K562 (cell line): ENCODE measurements at regions not wholly inside any gene's neighbourhood (a gene's known extent, or its start where the extent isn't known, plus 50 kb on each side); places are given as distances from the start of the nearest gene placed in this dataset.

ENCODE experiments used
- ATAC-seq: fragments of 200-7000 bp; cut with Tn5 transposase; 3 replicates; pipeline ENCODE4 v1.9.1; 2020; ENCODE audit warnings: moderate library complexity
- BruUV-seq: library from RNA; stranded (reverse); fragments of 400-500 nt; replicated peaks from 2 replicates; lab custom pipeline; 2021; lab: Mats Ljungman, UMichigan
- CTCF ChIA-PET: fragments of 300-600 bp; formaldehyde crosslinking; extraction: SDS; loops from one replicate; lab custom pipeline; 2021; ENCODE audit warnings: low intra/inter-chr PET ratio; lab: Yijun Ruan, JAX
- POLR2A ChIA-PET: fragments of 300-600, 350-650 bp; sonication (Branson Sonifier 250); formaldehyde crosslinking; extraction: SDS; loops from one replicate; lab custom pipeline; 2021; ENCODE audit warnings: antibody characterized with exemption, inconsistent platforms; lab: Yijun Ruan, JAX
- DNase-seq, 4 experiments: peaks; one replicate each; pipeline versions ENCODE4 v3.0.0 to v3.0.0-alpha.2; 2011 to 2018; ENCODE audit warnings: low spot score in 3 of 4, mixed read lengths in 3 of 4; ENCODE audit errors: extremely low read depth in 1 of 4
- FAIRE-seq: peaks from 2 replicates; lab custom pipeline; 2011; peaks lifted over from hg19 to GRCh38; lab: Jason Lieb, UNC
- H2AFZ ChIP-seq: 2 replicates; pipeline ENCODE4 v1.6.0; 2011; ENCODE audit warnings: low read depth, low read length, control low read depth, inconsistent platforms
- H3K27ac ChIP-seq: fragments of 200-600 bp; 3 replicates; pipeline ENCODE4 v1.8.0; 2011; ENCODE audit warnings: low read depth, mild to moderate bottlenecking, control low read depth, inconsistent platforms, low read length, moderate library complexity, mixed read lengths; ENCODE audit errors: extremely low read depth
- H3K27me3 ChIP-seq, 2 experiments: fragments of 300-600 bp in 1 of 2; 2 replicates in 1 of 2; 3 replicates in 1 of 2; pipeline versions ENCODE4 v1.6.0 to v1.8.0; 2011; ENCODE audit warnings: inconsistent platforms in 2 of 2, low read length in 2 of 2, mild to moderate bottlenecking in 1 of 2, mixed read lengths in 1 of 2, moderate library complexity in 1 of 2; ENCODE audit not compliant: control insufficient read depth in 2 of 2, insufficient read depth in 2 of 2
- H3K36me3 ChIP-seq: fragments of 300-600 bp; 3 replicates; pipeline ENCODE4 v1.8.0; 2011; ENCODE audit warnings: mild to moderate bottlenecking, low read length, inconsistent platforms; ENCODE audit not compliant: control insufficient read depth, insufficient read depth
- H3K4me1 ChIP-seq, 2 experiments: fragments of 200-600 bp in 1 of 2; replicated peaks in 1 of 2; 2 replicates in 1 of 2; 3 replicates in 1 of 2; pipeline versions ENCODE4 v1.5.1 to v1.8.0; 2011; ENCODE audit warnings: inconsistent platforms in 2 of 2, low read length in 2 of 2, mild to moderate bottlenecking in 1 of 2, mixed read lengths in 1 of 2, moderate library complexity in 1 of 2; ENCODE audit not compliant: control insufficient read depth in 2 of 2, insufficient read depth in 2 of 2
- H3K4me2 ChIP-seq: 2 replicates; pipeline ENCODE4 v1.6.1; 2011; ENCODE audit warnings: low read length, control low read depth, inconsistent platforms, mixed read lengths; ENCODE audit not compliant: insufficient read depth
- H3K4me3 ChIP-seq: fragments of 200-600 bp; sonication (generic), shearing (Covaris generic); 2 replicates; pipeline ENCODE4 v1.5.1; 2016; ENCODE audit warnings: control low read depth, inconsistent platforms
- H3K79me2 ChIP-seq: fragments of 200-600 bp; 3 replicates; pipeline ENCODE4 v1.8.0; 2011; ENCODE audit warnings: low read length, inconsistent platforms; ENCODE audit not compliant: control insufficient read depth, insufficient read depth
- H3K9ac ChIP-seq, 2 experiments: 2 replicates each; pipeline versions ENCODE4 v1.6.0 to v1.6.1; 2011; ENCODE audit warnings: low read depth in 2 of 2, low read length in 2 of 2, control low read depth in 1 of 2, inconsistent platforms in 1 of 2, mild to moderate bottlenecking in 1 of 2, mixed read lengths in 1 of 2; ENCODE audit not compliant: insufficient read depth in 1 of 2
- H3K9me1 ChIP-seq: one replicate; pipeline ENCODE4 v1.6.0; 2011; ENCODE audit warnings: inconsistent platforms, mild to moderate bottlenecking, low read length, moderate library complexity; ENCODE audit not compliant: control insufficient read depth, insufficient read depth
- H3K9me3 ChIP-seq: replicated peaks from 2 replicates; pipeline ENCODE4 v1.5.1; 2011; ENCODE audit warnings: low read depth, low read length, inconsistent platforms; ENCODE audit not compliant: control insufficient read depth, insufficient read depth
- H4K20me1 ChIP-seq: replicated peaks from 2 replicates; pipeline ENCODE4 v1.6.1; 2011; ENCODE audit warnings: low read length, inconsistent platforms, mixed read lengths; ENCODE audit not compliant: control insufficient read depth, insufficient read depth
- ZBTB17 ChIP-seq: fragments of 450-650 bp; formaldehyde crosslinking; IDR thresholded peaks from 2 replicates; pipeline ENCODE4 v1.4.0; 2020; ENCODE audit warnings: mild to moderate bottlenecking
- WGBS: fragments of 100-300 bp; shearing (Covaris generic); methylation state at CpG from one replicate; pipeline ENCODE4 v1.1.6; 2016; ENCODE audit warnings: low coverage, mixed read lengths; ENCODE audit not compliant: insufficient coverage; ENCODE audit errors: missing lambda C conversion rate; 5-methylcytosine and 5-hydroxymethylcytosine counted together
- in situ Hi-C: fragments of 300-500 bp; cut with MboI; formaldehyde crosslinking; loops from 4 replicates; pipeline ENCODE4 v1.15.0; 2018; ENCODE audit warnings: inconsistent platforms, mixed read lengths
- intact Hi-C: fragments of 100-400 bp; cut with micrococcal nuclease; formaldehyde crosslinking; loops from 2 replicates; pipeline ENCODE4 v1.14.2; 2022
- TF ChIP-seq, protein P1 (sequence below): fragments of 200-600 bp; sonication (generic); IDR thresholded peaks from one replicate; pipeline ENCODE4 v1.6.1; 2012; ENCODE audit warnings: mild to moderate bottlenecking, low read depth, low read length, inconsistent platforms
- TF ChIP-seq, protein P2 (sequence below): fragments of 450-650 bp; IDR thresholded peaks from 2 replicates; pipeline ENCODE4 v1.6.1; 2018; ENCODE audit not compliant: partially characterized antibody
- TF ChIP-seq, protein P3 (sequence below): fragments of 450-650 bp; conservative IDR thresholded peaks from 2 replicates; pipeline ENCODE4 v1.6.1; 2016; ENCODE audit warnings: missing genetic modification characterization, low read depth, mild to moderate bottlenecking, control low read depth, missing compliant biosample characterization

GRCh38 chr7:14973712-14974428 is 71.3 kb upstream of the DGKB start:
- no peak for FAIRE-seq
- DNase-seq = no peak
- Histone ChIP-seq H3K4me2 (no peak overlapping the region), H3K27ac (no peak overlapping the region), H3K9me3 (peaks cover 5% of the 10 kb centered on the region; the same call in 1 of the 2 replicates), H3K36me3 (no peaks in the 10 kb centered on the region), H3K4me1 (no peaks in the 10 kb centered on the region), H3K9me1 (no peaks in the 10 kb centered on the region), H3K27me3 (no peaks in the 10 kb centered on the region), H2AFZ (no peak overlapping the region), H3K9ac (no peak overlapping the region), H4K20me1 (no peaks in the 10 kb centered on the region), H3K4me3 (no peak overlapping the region), H3K79me2 (no peaks in the 10 kb centered on the region)
- 2% methylated on average over 3 of the region's 3 CpGs for WGBS
- no peak for ATAC-seq
- in situ Hi-C loops = loop anchor here (5.0 kb wide), 1 partner anchor 53 kb away; no protein-coding TSS in a partner anchor
- POLR2A ChIA-PET = no interaction called here
- intact Hi-C loops = no loop called here
- no TSS peak for BruUV-seq
- CTCF ChIA-PET = no interaction called here
- TF ChIP-seq, protein P1, sequence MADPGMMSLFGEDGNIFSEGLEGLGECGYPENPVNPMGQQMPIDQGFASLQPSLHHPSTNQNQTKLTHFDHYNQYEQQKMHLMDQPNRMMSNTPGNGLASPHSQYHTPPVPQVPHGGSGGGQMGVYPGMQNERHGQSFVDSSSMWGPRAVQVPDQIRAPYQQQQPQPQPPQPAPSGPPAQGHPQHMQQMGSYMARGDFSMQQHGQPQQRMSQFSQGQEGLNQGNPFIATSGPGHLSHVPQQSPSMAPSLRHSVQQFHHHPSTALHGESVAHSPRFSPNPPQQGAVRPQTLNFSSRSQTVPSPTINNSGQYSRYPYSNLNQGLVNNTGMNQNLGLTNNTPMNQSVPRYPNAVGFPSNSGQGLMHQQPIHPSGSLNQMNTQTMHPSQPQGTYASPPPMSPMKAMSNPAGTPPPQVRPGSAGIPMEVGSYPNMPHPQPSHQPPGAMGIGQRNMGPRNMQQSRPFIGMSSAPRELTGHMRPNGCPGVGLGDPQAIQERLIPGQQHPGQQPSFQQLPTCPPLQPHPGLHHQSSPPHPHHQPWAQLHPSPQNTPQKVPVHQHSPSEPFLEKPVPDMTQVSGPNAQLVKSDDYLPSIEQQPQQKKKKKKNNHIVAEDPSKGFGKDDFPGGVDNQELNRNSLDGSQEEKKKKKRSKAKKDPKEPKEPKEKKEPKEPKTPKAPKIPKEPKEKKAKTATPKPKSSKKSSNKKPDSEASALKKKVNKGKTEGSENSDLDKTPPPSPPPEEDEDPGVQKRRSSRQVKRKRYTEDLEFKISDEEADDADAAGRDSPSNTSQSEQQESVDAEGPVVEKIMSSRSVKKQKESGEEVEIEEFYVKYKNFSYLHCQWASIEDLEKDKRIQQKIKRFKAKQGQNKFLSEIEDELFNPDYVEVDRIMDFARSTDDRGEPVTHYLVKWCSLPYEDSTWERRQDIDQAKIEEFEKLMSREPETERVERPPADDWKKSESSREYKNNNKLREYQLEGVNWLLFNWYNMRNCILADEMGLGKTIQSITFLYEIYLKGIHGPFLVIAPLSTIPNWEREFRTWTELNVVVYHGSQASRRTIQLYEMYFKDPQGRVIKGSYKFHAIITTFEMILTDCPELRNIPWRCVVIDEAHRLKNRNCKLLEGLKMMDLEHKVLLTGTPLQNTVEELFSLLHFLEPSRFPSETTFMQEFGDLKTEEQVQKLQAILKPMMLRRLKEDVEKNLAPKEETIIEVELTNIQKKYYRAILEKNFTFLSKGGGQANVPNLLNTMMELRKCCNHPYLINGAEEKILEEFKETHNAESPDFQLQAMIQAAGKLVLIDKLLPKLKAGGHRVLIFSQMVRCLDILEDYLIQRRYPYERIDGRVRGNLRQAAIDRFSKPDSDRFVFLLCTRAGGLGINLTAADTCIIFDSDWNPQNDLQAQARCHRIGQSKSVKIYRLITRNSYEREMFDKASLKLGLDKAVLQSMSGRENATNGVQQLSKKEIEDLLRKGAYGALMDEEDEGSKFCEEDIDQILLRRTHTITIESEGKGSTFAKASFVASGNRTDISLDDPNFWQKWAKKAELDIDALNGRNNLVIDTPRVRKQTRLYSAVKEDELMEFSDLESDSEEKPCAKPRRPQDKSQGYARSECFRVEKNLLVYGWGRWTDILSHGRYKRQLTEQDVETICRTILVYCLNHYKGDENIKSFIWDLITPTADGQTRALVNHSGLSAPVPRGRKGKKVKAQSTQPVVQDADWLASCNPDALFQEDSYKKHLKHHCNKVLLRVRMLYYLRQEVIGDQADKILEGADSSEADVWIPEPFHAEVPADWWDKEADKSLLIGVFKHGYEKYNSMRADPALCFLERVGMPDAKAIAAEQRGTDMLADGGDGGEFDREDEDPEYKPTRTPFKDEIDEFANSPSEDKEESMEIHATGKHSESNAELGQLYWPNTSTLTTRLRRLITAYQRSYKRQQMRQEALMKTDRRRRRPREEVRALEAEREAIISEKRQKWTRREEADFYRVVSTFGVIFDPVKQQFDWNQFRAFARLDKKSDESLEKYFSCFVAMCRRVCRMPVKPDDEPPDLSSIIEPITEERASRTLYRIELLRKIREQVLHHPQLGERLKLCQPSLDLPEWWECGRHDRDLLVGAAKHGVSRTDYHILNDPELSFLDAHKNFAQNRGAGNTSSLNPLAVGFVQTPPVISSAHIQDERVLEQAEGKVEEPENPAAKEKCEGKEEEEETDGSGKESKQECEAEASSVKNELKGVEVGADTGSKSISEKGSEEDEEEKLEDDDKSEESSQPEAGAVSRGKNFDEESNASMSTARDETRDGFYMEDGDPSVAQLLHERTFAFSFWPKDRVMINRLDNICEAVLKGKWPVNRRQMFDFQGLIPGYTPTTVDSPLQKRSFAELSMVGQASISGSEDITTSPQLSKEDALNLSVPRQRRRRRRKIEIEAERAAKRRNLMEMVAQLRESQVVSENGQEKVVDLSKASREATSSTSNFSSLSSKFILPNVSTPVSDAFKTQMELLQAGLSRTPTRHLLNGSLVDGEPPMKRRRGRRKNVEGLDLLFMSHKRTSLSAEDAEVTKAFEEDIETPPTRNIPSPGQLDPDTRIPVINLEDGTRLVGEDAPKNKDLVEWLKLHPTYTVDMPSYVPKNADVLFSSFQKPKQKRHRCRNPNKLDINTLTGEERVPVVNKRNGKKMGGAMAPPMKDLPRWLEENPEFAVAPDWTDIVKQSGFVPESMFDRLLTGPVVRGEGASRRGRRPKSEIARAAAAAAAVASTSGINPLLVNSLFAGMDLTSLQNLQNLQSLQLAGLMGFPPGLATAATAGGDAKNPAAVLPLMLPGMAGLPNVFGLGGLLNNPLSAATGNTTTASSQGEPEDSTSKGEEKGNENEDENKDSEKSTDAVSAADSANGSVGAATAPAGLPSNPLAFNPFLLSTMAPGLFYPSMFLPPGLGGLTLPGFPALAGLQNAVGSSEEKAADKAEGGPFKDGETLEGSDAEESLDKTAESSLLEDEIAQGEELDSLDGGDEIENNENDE = no peak
- TF ChIP-seq, protein P2, sequence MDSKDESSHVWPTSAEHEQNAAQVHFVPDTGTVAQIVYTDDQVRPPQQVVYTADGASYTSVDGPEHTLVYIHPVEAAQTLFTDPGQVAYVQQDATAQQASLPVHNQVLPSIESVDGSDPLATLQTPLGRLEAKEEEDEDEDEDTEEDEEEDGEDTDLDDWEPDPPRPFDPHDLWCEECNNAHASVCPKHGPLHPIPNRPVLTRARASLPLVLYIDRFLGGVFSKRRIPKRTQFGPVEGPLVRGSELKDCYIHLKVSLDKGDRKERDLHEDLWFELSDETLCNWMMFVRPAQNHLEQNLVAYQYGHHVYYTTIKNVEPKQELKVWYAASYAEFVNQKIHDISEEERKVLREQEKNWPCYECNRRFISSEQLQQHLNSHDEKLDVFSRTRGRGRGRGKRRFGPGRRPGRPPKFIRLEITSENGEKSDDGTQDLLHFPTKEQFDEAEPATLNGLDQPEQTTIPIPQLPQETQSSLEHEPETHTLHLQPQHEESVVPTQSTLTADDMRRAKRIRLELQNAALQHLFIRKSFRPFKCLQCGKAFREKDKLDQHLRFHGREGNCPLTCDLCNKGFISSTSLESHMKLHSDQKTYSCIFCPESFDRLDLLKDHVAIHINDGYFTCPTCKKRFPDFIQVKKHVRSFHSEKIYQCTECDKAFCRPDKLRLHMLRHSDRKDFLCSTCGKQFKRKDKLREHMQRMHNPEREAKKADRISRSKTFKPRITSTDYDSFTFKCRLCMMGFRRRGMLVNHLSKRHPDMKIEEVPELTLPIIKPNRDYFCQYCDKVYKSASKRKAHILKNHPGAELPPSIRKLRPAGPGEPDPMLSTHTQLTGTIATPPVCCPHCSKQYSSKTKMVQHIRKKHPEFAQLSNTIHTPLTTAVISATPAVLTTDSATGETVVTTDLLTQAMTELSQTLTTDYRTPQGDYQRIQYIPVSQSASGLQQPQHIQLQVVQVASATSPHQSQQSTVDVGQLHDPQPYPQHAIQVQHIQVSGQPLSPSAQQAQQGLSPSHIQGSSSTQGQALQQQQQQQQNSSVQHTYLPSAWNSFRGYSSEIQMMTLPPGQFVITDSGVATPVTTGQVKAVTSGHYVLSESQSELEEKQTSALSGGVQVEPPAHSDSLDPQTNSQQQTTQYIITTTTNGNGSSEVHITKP = no peak
- no peak for TF ChIP-seq ZBTB17
- TF ChIP-seq, protein P3, sequence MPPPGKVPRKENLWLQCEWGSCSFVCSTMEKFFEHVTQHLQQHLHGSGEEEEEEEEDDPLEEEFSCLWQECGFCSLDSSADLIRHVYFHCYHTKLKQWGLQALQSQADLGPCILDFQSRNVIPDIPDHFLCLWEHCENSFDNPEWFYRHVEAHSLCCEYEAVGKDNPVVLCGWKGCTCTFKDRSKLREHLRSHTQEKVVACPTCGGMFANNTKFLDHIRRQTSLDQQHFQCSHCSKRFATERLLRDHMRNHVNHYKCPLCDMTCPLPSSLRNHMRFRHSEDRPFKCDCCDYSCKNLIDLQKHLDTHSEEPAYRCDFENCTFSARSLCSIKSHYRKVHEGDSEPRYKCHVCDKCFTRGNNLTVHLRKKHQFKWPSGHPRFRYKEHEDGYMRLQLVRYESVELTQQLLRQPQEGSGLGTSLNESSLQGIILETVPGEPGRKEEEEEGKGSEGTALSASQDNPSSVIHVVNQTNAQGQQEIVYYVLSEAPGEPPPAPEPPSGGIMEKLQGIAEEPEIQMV (tag) = no peak
